ENCODE measurements at regions not wholly inside any gene's neighbourhood (a gene's known extent, or its start where the extent isn't known, plus 50 kb on each side); places are given as distances from the start of the nearest gene placed in this dataset.

- ChIA-PET CTCF (no interaction called here), POLR2A (no interaction called here)
- no peak for TF ChIP-seq BHLHE40 (IDR thresholded peaks at IDR 0.05; ENCODE audit: borderline replicate concordance)
- no peak for TF ChIP-seq HDGF (IDR thresholded peaks at IDR 0.05; ENCODE audit: borderline replicate concordance)
- TF ChIP-seq ARNT (IDR thresholded peaks at IDR 0.05), result no peak
- no peak for TF ChIP-seq NFRKB (IDR thresholded peaks at IDR 0.05)
- no peak for TF ChIP-seq TARDBP (IDR thresholded peaks at IDR 0.05)
- no peak for TF ChIP-seq ZNF384 (IDR thresholded peaks at IDR 0.05)
- no peak for TF ChIP-seq L3MBTL2 (conservative IDR thresholded peaks at IDR 0.05)
- TF ChIP-seq SP1 (IDR thresholded peaks at IDR 0.05), result no peak
- no peak for TF ChIP-seq SUZ12 (IDR thresholded peaks at IDR 0.05)
- no peak for TF ChIP-seq FOXM1 (IDR thresholded peaks at IDR 0.05; ENCODE audit: borderline replicate concordance)
- no peak for TF ChIP-seq CTBP1 (IDR thresholded peaks at IDR 0.05; ENCODE audit: borderline replicate concordance)
- DNase-seq (ENCODE audit: extremely low spot score), result no peak
Measured at GRCh38 chr18:46353460-46353859, 249.3 kb downstream of the HAUS1 start.

DNA sequence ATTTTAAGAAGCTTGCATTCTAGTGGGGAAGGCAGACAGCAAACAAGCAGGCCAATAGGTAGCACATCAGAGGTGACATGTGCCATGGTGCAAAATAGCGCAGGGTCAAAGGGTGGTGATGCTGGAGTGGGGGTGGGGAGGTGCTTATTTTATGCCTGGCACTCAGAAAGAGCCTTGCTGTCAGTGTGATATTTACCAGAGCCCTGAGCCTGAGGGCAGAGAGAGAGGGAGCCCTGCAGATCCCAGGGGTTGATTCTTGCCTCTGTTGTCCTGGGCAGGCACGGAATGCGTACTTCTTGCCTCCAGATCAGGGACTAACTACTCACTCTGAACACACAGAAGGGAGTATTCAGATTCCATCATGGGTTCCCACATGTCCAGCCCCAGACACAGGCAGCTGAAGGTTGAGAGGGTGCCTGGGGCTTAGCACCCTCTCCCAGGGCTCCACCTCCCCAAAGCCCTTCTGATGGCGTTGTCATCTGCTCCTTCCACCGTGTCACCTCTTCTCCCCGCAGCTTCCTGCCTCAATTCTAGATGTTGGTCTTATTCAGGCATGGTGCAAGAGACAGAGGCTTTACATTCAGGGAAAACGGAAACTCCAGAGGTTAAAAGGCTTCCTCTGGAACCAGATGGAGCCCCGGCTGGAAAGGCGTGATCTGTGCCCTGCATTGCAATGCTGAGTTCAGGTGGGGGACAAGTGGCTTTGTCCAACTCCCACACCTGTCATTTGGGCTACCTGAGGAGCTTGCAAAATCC, 252.3 kb downstream of the HAUS1 start:
- TF ChIP-seq LEF1 (IDR thresholded peaks at IDR 0.05; ENCODE audit: borderline replicate concordance) (no peak), FOXK2 (IDR thresholded peaks at IDR 0.05) (no peak), SUZ12 (IDR thresholded peaks at IDR 0.05) (no peak), TARDBP (IDR thresholded peaks at IDR 0.05) (no peak), ELF4 (IDR thresholded peaks at IDR 0.05) (no peak)
- CTCF ChIA-PET, result interaction anchor here (0.6 kb wide), 1 partner anchor 746 kb away, joined by 3 read pairs; no protein-coding TSS in a partner anchor
- POLR2A ChIA-PET, result no interaction called here
- DNase-seq (ENCODE audit: extremely low spot score), result no peak

GRCh38 chr18:46360102-46360699, 256.0 kb downstream of the HAUS1 start:
- ChIA-PET POLR2A (no interaction called here), CTCF (no interaction called here)
- TF ChIP-seq LEF1 (IDR thresholded peaks at IDR 0.05; ENCODE audit: borderline replicate concordance) (no peak), ZNF384 (IDR thresholded peaks at IDR 0.05) (no peak), TARDBP (IDR thresholded peaks at IDR 0.05) (no peak), FOXM1 (IDR thresholded peaks at IDR 0.05; ENCODE audit: borderline replicate concordance) (no peak), ELF4 (IDR thresholded peaks at IDR 0.05) (no peak), CTBP1 (IDR thresholded peaks at IDR 0.05; ENCODE audit: borderline replicate concordance) (no peak), HDGF (IDR thresholded peaks at IDR 0.05; ENCODE audit: borderline replicate concordance) (no peak), FOXA1 (IDR thresholded peaks at IDR 0.05) (no peak), SP1 (IDR thresholded peaks at IDR 0.05) (no peak), ARNT (IDR thresholded peaks at IDR 0.05) (no peak), FOXK2 (IDR thresholded peaks at IDR 0.05) (no peak), NFRKB (IDR thresholded peaks at IDR 0.05) (no peak), BHLHE40 (IDR thresholded peaks at IDR 0.05; ENCODE audit: borderline replicate concordance) (no peak), L3MBTL2 (conservative IDR thresholded peaks at IDR 0.05) (no peak), PKNOX1 (IDR thresholded peaks at IDR 0.05) (no peak), SUZ12 (IDR thresholded peaks at IDR 0.05) (no peak)
- no peak for DNase-seq (ENCODE audit: extremely low spot score)

- CTCF ChIA-PET, result no interaction called here
- POLR2A ChIA-PET, result no interaction called here
- no peak for TF ChIP-seq BHLHE40 (IDR thresholded peaks at IDR 0.05; ENCODE audit: borderline replicate concordance)
- no peak for TF ChIP-seq CTBP1 (IDR thresholded peaks at IDR 0.05; ENCODE audit: borderline replicate concordance)
- TF ChIP-seq FOXK2 (IDR thresholded peaks at IDR 0.05), result no peak
- no peak for TF ChIP-seq SUZ12 (IDR thresholded peaks at IDR 0.05)
- TF ChIP-seq ARNT (IDR thresholded peaks at IDR 0.05), result no peak
- TF ChIP-seq PKNOX1 (IDR thresholded peaks at IDR 0.05), result no peak
- TF ChIP-seq FOXM1 (IDR thresholded peaks at IDR 0.05; ENCODE audit: borderline replicate concordance), result no peak
- TF ChIP-seq TARDBP (IDR thresholded peaks at IDR 0.05), result no peak
- TF ChIP-seq SP1 (IDR thresholded peaks at IDR 0.05), result no peak
- no peak for TF ChIP-seq ZNF384 (IDR thresholded peaks at IDR 0.05)
- TF ChIP-seq L3MBTL2 (conservative IDR thresholded peaks at IDR 0.05), result no peak
- no peak for TF ChIP-seq ELF4 (IDR thresholded peaks at IDR 0.05)
- no peak for TF ChIP-seq NFRKB (IDR thresholded peaks at IDR 0.05)
- no peak for TF ChIP-seq FOXA1 (IDR thresholded peaks at IDR 0.05)
- no peak for TF ChIP-seq LEF1 (IDR thresholded peaks at IDR 0.05; ENCODE audit: borderline replicate concordance)
- no peak for TF ChIP-seq HDGF (IDR thresholded peaks at IDR 0.05; ENCODE audit: borderline replicate concordance)
- DNase-seq (ENCODE audit: extremely low spot score), result no peak
Measured at GRCh38 chr18:46360866-46361265, 256.7 kb downstream of the HAUS1 start.

DNA sequence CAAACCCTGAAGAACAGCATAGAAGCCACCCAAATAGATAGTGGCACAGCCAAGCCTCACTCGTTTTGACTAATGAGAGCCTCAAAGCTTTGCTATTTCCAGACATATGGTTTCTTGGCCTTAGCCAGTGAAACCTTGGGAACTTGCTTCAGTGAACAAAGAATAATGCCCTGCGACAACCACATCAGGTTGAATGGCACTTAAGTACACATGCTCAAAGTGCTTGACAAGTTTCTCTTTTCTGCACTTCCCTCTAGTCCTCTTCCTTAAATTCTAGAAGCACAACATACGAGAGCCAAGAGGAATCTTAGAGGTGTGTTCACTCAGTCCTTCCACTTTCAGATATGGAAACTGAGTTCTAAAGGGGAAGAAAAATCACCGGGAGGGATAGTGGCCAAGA, 258.3 kb downstream of the HAUS1 start:
- ChIA-PET POLR2A (no interaction called here), CTCF (no interaction called here)
- no peak for DNase-seq (ENCODE audit: extremely low spot score)
- TF ChIP-seq TARDBP (IDR thresholded peaks at IDR 0.05), result no peak
- no peak for TF ChIP-seq ARNT (IDR thresholded peaks at IDR 0.05)
- TF ChIP-seq FOXM1 (IDR thresholded peaks at IDR 0.05; ENCODE audit: borderline replicate concordance), result no peak

DNA sequence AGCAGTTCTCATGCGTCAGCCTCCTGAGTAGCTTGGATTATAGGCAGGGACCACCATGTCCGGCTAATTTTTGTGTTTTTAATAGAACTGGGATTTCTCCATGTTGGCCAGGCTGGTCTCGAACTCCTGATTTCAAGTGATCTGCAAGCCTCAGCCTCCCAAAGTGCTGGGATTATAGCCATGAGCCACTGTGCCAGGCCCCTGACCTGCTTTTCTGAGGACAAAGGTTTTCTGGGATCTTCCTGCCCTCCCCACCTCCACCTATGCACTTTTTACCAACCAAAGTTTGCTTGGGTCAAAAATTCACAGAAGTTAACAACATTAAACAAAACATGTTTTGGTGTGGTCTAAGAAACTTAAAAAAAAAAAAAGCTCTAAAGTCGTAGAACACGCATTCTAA, 259.9 kb downstream of the HAUS1 start:
- ChIA-PET POLR2A (no interaction called here), CTCF (no interaction called here)
- TF ChIP-seq PKNOX1 (IDR thresholded peaks at IDR 0.05) (no peak), ELF4 (IDR thresholded peaks at IDR 0.05) (no peak), SUZ12 (IDR thresholded peaks at IDR 0.05) (no peak), HDGF (IDR thresholded peaks at IDR 0.05; ENCODE audit: borderline replicate concordance) (no peak), FOXA1 (IDR thresholded peaks at IDR 0.05) (no peak), FOXK2 (IDR thresholded peaks at IDR 0.05) (no peak), SP1 (IDR thresholded peaks at IDR 0.05) (no peak), FOXM1 (IDR thresholded peaks at IDR 0.05; ENCODE audit: borderline replicate concordance) (no peak), LEF1 (IDR thresholded peaks at IDR 0.05; ENCODE audit: borderline replicate concordance) (no peak), ZNF384 (IDR thresholded peaks at IDR 0.05) (no peak), NFRKB (IDR thresholded peaks at IDR 0.05) (no peak), ARNT (IDR thresholded peaks at IDR 0.05) (no peak), CTBP1 (IDR thresholded peaks at IDR 0.05; ENCODE audit: borderline replicate concordance) (no peak), L3MBTL2 (conservative IDR thresholded peaks at IDR 0.05) (no peak), BHLHE40 (IDR thresholded peaks at IDR 0.05; ENCODE audit: borderline replicate concordance) (no peak), TARDBP (IDR thresholded peaks at IDR 0.05) (no peak)
- DNase-seq (ENCODE audit: extremely low spot score), result no peak
